GM21619 (cell line): ENCODE measurements at regions not wholly inside any gene's neighbourhood (a gene's known extent, or its start where the extent isn't known, plus 50 kb on each side); places are given as distances from the start of the nearest gene placed in this dataset.

Experiments used
- ATAC-seq: cut with Tn5 transposase; IDR thresholded peaks from one replicate; pipeline ENCODE4 v1.9.1; 2021; ENCODE audit not compliant: unreplicated experiment

- ATAC-seq, result no peak
Measured at GRCh38 chr13:70203661-70204229, 95.5 kb upstream of the KLHL1 start.

GRCh38 chr13:70191034-70191433, 82.8 kb upstream of the KLHL1 start:
- no peak for ATAC-seq

GRCh38 chr13:70189981-70190380, 81.7 kb upstream of the KLHL1 start:
- no peak for ATAC-seq

- ATAC-seq, result no peak
Measured at GRCh38 chr13:70188567-70188966, 80.3 kb upstream of the KLHL1 start.

- no peak for ATAC-seq
Measured at GRCh38 chr13:70183041-70183440, 74.8 kb upstream of the KLHL1 start.
